SKM-1 (cell line): ENCODE measurements at regions not wholly inside any gene's neighbourhood (a gene's known extent, or its start where the extent isn't known, plus 50 kb on each side); places are given as distances from the start of the nearest gene placed in this dataset.
"Not testable (repeated sequence)": the region's sequence is repeated elsewhere in the genome, so short reads cannot be mapped to it uniquely, and the experiment has no call there.

ENCODE experiments used
- DNase-seq: peaks from one replicate; lab custom pipeline; 2025; ENCODE audit not compliant: unreplicated experiment; lab: John Stamatoyannopoulos, UW

- DNase-seq = no peak
Measured at GRCh38 chr12:125856896-125857295, 791.7 kb downstream of the AACS start.

DNA sequence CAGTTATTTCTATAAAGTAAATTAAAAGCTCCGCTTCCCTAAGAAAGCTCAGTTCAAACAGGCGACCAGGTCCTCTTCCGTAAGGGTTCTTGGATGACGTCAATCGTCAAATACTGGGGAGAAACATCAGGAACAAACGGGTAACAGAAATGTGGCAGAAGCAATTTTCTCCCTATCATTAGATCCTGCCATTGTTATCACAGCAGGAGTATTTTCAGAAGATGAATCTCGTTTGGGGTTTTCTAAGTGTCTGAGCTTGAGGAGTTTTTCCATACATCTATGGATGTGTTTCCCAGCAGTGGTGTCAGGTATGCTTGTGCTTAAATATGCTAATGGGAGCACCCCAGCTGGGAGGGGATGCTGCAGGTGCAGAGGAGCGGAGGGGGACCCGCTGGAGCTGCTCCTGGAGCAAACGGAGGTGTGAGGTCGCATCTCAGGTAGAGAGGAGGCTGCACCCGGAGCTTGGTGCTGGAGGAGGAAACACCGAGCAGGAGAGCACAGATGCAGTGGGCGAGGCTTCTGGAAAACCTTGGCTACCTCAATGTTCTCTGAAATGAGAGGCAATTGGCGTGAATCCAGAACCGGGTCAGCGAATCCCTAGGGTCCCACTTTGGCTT lies 795.5 kb downstream of the AACS start:
- DNase-seq = no peak

- DNase-seq = no peak
Measured at GRCh38 chr12:125861299-125862281, 796.4 kb downstream of the AACS start.

- not testable (repeated sequence) for DNase-seq
Measured at GRCh38 chr12:125865236-125865635, 800.0 kb downstream of the AACS start.

GRCh38 chr12:125871811-125872594 lies 806.8 kb downstream of the AACS start:
- no peak for DNase-seq

- DNase-seq = no peak
Measured at GRCh38 chr12:125873016-125873415, 807.8 kb downstream of the AACS start.

DNA sequence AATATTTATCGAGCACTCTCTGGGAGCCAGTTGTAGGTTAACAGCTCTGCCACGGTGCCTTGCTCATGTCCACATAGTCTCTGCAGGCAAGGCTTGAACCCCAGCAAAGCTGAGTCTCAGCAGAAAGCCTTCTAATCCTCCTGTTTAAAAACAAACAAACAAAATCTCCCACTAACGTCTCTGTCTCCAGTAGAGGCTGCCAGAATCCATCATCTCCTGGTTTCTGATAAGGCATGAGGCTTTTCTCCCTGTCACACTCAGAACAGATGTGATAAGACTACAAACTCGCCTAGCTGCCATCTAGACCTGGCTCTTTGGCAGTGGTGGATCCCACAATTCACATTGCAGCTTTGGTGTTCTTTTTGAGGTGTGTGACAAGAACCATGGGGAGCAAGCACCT lies 813.2 kb downstream of the AACS start:
- no peak for DNase-seq

- DNase-seq = no peak
Measured at GRCh38 chr12:125882141-125882540, 816.9 kb downstream of the AACS start.

DNA sequence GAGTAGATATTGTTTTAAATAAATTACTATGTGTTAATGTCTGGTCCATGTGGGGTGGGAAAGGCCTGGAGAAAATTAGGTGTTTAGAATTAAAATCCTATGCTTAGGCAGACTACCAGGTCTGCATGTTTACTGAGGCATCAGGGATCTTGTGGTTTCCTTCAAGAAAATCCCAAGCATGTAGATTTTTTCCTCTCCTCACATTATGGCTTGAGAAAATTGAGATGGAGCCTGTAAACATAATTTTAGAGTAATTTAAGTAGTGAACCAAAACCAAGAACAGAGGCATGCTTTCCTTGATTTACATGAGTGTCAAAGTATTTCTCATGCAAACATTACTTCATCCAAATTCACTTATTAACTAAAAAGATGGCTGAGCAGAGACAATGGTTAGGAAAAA lies 823.7 kb downstream of the AACS start:
- DNase-seq = no peak

DNA sequence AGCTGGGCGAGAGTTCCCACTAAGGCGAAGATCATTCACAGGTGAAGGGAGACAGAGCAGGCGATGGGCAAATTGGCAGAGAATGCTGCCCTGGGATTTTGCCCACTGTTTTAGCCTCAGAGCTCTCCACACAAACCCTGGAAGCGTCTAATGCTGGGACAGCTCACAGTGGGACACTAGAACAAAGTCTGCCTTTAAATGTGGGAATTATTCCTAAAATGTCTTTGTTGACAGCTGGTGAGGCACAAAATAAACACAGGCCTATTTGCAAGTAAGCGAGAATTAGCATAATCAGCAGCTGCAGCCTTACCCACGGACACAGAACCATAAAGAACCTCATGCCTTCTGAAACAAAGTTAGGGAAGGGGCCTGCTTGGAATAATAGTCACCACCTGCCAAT lies 824.5 kb downstream of the AACS start:
- DNase-seq = no peak

DNA sequence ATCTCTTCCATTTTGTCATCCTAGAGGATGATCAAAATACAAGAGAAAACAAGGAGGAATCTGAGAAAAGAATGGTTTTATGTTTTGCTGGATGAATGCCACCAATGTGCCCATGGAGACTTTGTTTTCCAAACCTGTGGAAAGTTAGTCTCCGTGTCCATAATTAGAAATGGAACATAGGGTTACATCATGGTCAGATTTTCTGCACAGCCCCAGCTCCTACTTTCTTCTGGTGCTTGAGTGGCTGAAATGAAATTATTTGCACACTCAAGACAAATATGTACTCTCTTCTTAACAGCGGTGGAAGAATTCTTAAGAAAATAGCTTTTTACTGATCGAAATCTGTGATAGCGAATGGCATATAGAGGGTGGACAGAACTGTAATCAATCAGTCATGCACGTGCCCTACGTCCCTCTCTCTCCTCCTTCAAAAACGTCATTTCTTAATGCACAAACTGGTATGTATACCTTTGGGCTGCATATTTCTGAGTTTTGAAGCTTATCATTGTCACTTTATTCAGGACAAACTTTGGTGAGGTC lies 825.2 kb downstream of the AACS start:
- DNase-seq = no peak

DNA sequence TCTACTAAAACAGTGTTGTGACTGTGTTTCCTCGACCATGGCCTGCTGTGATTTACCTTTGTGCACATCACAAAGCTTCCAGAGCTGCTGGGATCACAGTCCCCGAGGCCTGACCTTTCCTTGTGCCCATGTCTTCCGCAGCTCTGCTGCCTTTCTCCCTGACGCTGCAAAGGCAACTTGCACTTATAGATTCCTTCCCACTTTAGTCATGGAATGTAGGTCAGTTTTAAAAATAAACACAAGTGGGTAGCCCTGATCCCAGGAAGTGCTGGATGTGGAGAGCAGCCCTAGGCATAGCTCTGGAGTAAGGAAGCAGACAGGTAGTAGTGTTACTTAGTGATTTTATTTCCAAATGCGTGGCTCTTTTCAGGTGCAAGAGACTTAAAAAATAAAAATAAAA lies 825.7 kb downstream of the AACS start:
- no peak for DNase-seq

DNA sequence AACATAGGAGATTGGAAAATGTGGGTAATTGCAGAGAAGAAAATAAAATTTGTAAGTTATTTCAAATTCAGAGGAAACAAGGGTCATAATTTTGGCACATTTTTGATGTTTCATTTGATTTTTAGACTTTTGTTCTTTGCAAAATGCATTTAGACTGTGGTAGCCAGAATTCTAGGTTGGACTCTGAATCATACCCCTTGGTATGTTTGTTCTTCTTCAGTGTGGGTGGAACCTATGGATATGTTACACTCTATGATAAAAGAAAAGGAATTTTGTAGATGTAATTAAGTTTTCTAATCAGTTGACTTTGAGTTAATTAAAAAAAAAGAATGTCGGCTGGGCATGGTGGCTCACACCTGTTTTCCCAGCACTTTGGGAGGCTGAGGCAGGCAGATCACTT lies 827.0 kb downstream of the AACS start:
- no peak for DNase-seq

GRCh38 chr12:125902991-125903390 lies 837.8 kb downstream of the AACS start:
- DNase-seq = no peak

DNA sequence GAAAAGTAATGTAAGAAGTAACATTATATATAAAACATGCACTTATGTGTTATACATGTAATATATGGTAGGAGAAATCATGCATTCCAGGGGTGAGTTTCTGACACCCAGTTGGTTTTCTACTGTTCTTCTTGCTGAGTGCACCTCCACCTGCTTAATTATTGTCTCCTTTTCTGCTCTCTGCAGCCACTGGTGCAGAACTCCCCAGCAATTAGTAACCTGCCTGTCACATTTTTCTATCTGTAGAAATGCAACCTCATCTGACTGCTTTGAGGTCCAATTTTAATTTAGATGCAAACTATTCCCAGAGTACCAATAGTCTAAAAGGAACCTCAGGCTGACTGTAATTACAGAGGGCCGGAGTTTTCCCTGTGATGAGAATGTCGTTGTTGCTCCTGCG lies 842.1 kb downstream of the AACS start:
- DNase-seq = no peak

- DNase-seq = no peak
Measured at GRCh38 chr12:125919856-125920470, 854.7 kb downstream of the AACS start.

GRCh38 chr12:125922330-125922729 lies 857.1 kb downstream of the AACS start:
- DNase-seq = no peak

- no peak for DNase-seq
Measured at GRCh38 chr12:125936502-125936901, 871.3 kb downstream of the AACS start.

DNA sequence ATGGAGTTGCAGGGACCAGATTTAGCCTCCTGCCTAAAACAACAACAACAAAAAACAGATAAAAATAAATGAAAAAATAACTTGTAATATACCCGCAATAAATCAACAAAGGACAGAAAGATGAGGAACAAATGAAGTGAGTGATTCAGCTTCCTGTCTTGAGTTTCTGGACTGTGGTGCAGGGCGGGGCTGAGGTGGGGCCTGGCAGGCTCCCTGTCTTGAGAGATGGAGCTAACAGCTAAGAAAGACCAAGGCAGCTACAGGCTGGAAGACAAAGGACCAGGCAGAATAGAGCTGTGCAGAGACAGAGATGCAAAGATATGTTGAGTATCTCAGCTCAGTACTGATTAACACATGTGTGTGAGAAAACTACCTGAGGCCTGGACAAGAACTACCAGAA lies 879.2 kb downstream of the AACS start:
- no peak for DNase-seq

- DNase-seq = no peak
Measured at GRCh38 chr12:125949471-125949870, 884.2 kb downstream of the AACS start.

GRCh38 chr12:125954362-125954761 lies 889.1 kb downstream of the AACS start:
- DNase-seq = no peak
